Left lung (tissue), 4 donors: ENCODE measurements at regions not wholly inside any gene's neighbourhood (a gene's known extent, or its start where the extent isn't known, plus 50 kb on each side); places are given as distances from the start of the nearest gene placed in this dataset.

Experiments used
- ATAC-seq: fragments of 200-7000 bp; cut with Tn5 transposase; one replicate; pipeline ENCODE4 v1.9.1; 2020; ENCODE audit warnings: moderate library complexity
- DNase-seq, 4 donors: peaks; one replicate each; pipeline ENCODE4 v3.0.0-alpha.2; 2013 to 2020
- H3K27ac ChIP-seq, 2 donors: fragments of 200-600 bp; sonication (generic) in 1 of 2; one replicate each; pipeline versions ENCODE4 v1.5.0 to v1.8.0; 2020 to 2021
- H3K27me3 ChIP-seq, 2 donors: fragments of 200-600 bp; sonication (generic) in 1 of 2; one replicate each; pipeline versions ENCODE4 v1.5.0 to v1.8.0; 2020 to 2021
- H3K36me3 ChIP-seq, 2 donors: fragments of 200-600 bp; sonication (generic) in 1 of 2; one replicate each; pipeline versions ENCODE4 v1.5.0 to v1.8.0; 2020 to 2021
- H3K4me1 ChIP-seq, 2 donors: fragments of 200-600 bp; one replicate each; pipeline ENCODE4 v1.8.0; 2021
- H3K4me3 ChIP-seq, 2 donors: fragments of 200-600 bp; sonication (generic) in 1 of 2; one replicate each; pipeline versions ENCODE4 v1.5.0 to v1.8.0; 2020 to 2021; ENCODE audit warnings: mild to moderate bottlenecking in 1 of 2
- H3K9me3 ChIP-seq, 2 donors: fragments of 200-600 bp; sonication (generic) in 1 of 2; one replicate each; pipeline versions ENCODE4 v1.5.0 to v1.8.0; 2020 to 2021
- intact Hi-C, 2 donors: fragments of 100-400 bp; cut with DNase I; formaldehyde crosslinking; loops; one replicate each; pipeline versions ENCODE4 v1.11.2 to v1.14.2; 2022
- TF ChIP-seq, protein P1 (sequence below), 2 donors: fragments of 200-600 bp; sonication (generic) in 1 of 2; IDR thresholded peaks; one replicate each; pipeline versions ENCODE4 v1.5.0 to v1.8.0; 2021; ENCODE audit warnings: antibody characterized with exemption in 2 of 2
- donor health status: DM: no; HTN: yes; CAD: no.
- donor health status: DM: no; HTN: no; CAD: no.

DNA sequence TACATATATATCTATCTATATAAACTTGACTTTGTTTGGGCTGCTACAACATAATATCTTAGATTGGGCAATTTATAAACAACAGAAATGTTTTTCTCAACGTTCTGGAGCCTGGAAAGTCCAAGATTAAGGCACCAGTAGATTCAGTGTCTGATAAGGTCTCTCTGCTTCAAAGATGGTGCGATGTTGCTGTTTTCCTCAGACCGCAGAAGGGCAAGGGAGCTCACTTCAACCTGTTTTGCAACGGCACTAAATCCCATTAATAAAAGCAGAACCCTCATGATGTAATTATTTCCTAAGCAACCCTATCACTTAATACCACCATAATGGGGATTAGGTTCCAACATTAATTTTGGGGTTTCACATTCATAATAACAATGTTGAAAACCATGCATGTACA, 1134.8 kb downstream of the NSUN3 start:
- intact Hi-C loops = no loop called here

DNA sequence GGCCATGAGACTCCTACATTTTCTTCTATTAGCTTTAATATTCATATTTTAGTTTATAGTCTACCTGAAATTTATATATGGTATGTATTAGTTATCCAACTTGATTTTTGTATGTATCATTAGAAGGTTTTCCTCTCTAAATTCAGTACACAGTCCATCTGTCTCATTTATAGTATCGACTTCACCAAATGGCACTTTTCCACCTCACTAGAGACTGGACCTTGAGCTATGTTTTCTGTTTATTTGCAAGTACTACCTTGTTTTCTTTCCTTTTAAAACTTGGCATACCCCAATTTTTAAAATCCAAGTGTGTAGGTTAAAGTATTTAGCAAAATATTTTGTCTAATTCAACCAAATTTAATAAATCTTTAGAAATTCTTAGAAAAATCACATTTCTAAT, 1137.5 kb downstream of the NSUN3 start:
- no peak for ATAC-seq
- H3K4me3 ChIP-seq = no peak overlapping the region
- H3K27ac ChIP-seq = no peak overlapping the region
- TF ChIP-seq, protein P1, sequence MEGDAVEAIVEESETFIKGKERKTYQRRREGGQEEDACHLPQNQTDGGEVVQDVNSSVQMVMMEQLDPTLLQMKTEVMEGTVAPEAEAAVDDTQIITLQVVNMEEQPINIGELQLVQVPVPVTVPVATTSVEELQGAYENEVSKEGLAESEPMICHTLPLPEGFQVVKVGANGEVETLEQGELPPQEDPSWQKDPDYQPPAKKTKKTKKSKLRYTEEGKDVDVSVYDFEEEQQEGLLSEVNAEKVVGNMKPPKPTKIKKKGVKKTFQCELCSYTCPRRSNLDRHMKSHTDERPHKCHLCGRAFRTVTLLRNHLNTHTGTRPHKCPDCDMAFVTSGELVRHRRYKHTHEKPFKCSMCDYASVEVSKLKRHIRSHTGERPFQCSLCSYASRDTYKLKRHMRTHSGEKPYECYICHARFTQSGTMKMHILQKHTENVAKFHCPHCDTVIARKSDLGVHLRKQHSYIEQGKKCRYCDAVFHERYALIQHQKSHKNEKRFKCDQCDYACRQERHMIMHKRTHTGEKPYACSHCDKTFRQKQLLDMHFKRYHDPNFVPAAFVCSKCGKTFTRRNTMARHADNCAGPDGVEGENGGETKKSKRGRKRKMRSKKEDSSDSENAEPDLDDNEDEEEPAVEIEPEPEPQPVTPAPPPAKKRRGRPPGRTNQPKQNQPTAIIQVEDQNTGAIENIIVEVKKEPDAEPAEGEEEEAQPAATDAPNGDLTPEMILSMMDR (IDR thresholded peaks at IDR 0.05) = no peak
- no peaks in the 10 kb centered on the region for H3K4me1 ChIP-seq
- DNase-seq = no peak
- H3K36me3 ChIP-seq = no peaks in the 10 kb centered on the region
- intact Hi-C loops = no loop called here
- peaks cover 0 to 8% of the 10 kb centered on the region in 2 donors for H3K9me3 ChIP-seq
- no peaks in the 10 kb centered on the region for H3K27me3 ChIP-seq

More for the DNA sequence above, 1134.8 kb downstream of the NSUN3 start:
- Histone ChIP-seq H3K27me3 (no peaks in the 10 kb centered on the region), H3K36me3 (no peaks in the 10 kb centered on the region), H3K4me3 (no peak overlapping the region), H3K27ac (no peak overlapping the region), H3K9me3 (no peaks in the 10 kb centered on the region), H3K4me1 (no peaks in the 10 kb centered on the region)
- ATAC-seq (no peak), DNase-seq (no peak)
- TF ChIP-seq, protein P1 (IDR thresholded peaks at IDR 0.05) = no peak

DNA sequence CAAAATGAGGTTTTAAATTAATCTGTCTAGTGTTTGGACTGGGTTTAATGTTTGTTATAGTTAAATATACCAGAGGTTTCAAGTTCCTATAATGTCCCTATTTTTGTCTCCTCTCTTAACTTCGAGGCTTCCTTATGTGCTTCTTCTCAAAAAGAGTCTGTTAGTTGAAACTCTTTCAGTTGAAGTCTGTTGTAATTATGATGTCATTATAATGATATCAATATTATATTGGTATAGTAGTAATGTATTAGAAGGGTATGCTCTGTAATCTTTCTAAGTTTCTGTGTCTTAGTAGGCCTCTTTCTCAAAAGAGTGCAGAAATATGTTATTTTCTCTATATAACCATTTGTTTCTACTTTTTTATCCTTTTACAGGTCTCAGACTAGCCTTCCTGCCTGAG, 1148.0 kb downstream of the NSUN3 start:
- TF ChIP-seq, protein P1 (IDR thresholded peaks at IDR 0.05) = no peak
- no peaks in the 10 kb centered on the region for H3K9me3 ChIP-seq
- no peak overlapping the region for H3K4me3 ChIP-seq
- H3K36me3 ChIP-seq = no peaks in the 10 kb centered on the region
- DNase-seq = no peak
- intact Hi-C loops = no loop called here
- no peaks in the 10 kb centered on the region for H3K4me1 ChIP-seq
- no peak overlapping the region for H3K27ac ChIP-seq
- no peaks in the 10 kb centered on the region for H3K27me3 ChIP-seq
- no peak for ATAC-seq

DNA sequence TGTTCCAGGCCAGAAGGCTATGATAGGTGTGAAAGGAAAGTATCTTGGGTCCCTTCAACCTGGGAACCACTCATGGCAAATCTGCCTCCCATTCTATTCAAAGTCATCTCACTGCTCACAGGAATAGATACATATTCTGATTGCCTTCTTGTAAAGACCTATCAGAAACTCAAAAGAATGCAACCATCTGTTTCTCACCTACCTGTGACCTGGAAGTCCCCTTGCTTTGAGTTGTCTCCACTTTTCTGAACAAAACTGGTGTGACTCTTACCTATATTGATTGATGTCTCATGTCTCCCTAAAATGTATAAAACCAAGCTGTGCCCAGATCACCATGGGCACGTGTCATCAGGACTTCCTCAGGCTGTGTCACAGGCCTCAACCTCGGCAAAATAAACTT, 1149.3 kb downstream of the NSUN3 start:
- H3K9me3 ChIP-seq = peaks cover 0 to 9% of the 10 kb centered on the region in 2 donors
- TF ChIP-seq, protein P1 (IDR thresholded peaks at IDR 0.05) = no peak
- no peaks in the 10 kb centered on the region for H3K4me1 ChIP-seq
- H3K36me3 ChIP-seq = no peaks in the 10 kb centered on the region
- H3K27ac ChIP-seq = no peak overlapping the region
- no peak overlapping the region for H3K4me3 ChIP-seq
- ATAC-seq = no peak
- no peaks in the 10 kb centered on the region for H3K27me3 ChIP-seq
- DNase-seq = no peak
- intact Hi-C loops = no loop called here

DNA sequence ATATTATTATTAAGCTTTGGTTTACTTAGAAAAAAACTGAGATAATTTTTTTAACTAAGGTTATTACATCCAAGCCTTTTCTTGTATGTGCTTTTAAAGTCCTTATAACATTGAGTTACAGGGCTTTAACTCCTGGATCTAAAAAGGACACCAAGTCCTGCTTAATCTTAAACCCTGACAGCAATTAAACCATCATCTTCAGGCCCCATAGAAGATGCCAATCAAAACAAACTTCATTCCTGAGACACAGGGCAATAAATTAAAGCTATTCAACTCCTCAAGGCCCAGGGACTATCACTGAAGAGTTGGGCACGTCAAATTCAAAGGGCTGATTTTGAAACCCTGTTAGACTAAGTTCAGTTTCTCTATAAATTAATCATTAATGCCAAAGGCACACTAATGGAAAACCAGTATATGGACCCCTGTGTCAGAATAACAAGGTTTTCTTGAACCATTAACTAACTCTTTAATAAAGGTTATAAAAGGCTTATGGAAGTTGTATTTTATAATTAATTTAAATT, 1152.6 kb downstream of the NSUN3 start:
- intact Hi-C loops = no loop called here
- H3K27ac ChIP-seq = no peak overlapping the region
- no peak for DNase-seq
- H3K36me3 ChIP-seq = no peaks in the 10 kb centered on the region
- ATAC-seq = no peak
- peaks cover 0 to 21% of the 10 kb centered on the region in 2 donors for H3K9me3 ChIP-seq
- no peaks in the 10 kb centered on the region for H3K27me3 ChIP-seq
- TF ChIP-seq, protein P1 (IDR thresholded peaks at IDR 0.05) = no peak
- H3K4me1 ChIP-seq = no peaks in the 10 kb centered on the region
- no peak overlapping the region for H3K4me3 ChIP-seq
